C4-2B (cell line): ENCODE measurements at regions not wholly inside any gene's neighbourhood (a gene's known extent, or its start where the extent isn't known, plus 50 kb on each side); places are given as distances from the start of the nearest gene placed in this dataset.

Experiments used
- ZFX ChIP-seq: fragments of 450-650 bp; IDR thresholded peaks from 2 replicates; pipeline ENCODE4 v1.6.1; 2017
- TF ChIP-seq, protein P1 (sequence below): fragments of 450-650 bp; conservative IDR thresholded peaks from 2 replicates; pipeline ENCODE4 v1.5.1; 2017; ENCODE audit warnings: mild to moderate bottlenecking

GRCh38 chr4:159904906-159905305, 802.0 kb downstream of the RAPGEF2 start:
- TF ChIP-seq, protein P1, sequence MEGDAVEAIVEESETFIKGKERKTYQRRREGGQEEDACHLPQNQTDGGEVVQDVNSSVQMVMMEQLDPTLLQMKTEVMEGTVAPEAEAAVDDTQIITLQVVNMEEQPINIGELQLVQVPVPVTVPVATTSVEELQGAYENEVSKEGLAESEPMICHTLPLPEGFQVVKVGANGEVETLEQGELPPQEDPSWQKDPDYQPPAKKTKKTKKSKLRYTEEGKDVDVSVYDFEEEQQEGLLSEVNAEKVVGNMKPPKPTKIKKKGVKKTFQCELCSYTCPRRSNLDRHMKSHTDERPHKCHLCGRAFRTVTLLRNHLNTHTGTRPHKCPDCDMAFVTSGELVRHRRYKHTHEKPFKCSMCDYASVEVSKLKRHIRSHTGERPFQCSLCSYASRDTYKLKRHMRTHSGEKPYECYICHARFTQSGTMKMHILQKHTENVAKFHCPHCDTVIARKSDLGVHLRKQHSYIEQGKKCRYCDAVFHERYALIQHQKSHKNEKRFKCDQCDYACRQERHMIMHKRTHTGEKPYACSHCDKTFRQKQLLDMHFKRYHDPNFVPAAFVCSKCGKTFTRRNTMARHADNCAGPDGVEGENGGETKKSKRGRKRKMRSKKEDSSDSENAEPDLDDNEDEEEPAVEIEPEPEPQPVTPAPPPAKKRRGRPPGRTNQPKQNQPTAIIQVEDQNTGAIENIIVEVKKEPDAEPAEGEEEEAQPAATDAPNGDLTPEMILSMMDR = no peak
- TF ChIP-seq ZFX = no peak
